HG03442 (cell line): ENCODE measurements at regions not wholly inside any gene's neighbourhood (a gene's known extent, or its start where the extent isn't known, plus 50 kb on each side); places are given as distances from the start of the nearest gene placed in this dataset.

Experiments used
- ATAC-seq: cut with Tn5 transposase; IDR thresholded peaks from one replicate; pipeline ENCODE4 v1.9.1; 2021; ENCODE audit warnings: mild to moderate bottlenecking, moderate library complexity; ENCODE audit not compliant: unreplicated experiment

- ATAC-seq = no peak
Measured at GRCh38 chr3:107258300-107258699, 118.9 kb upstream of the CCDC54 start.

- ATAC-seq = no peak
Measured at GRCh38 chr3:107260207-107260606, 117.0 kb upstream of the CCDC54 start.

GRCh38 chr3:107263269-107264021 lies 113.8 kb upstream of the CCDC54 start:
- ATAC-seq = no peak

GRCh38 chr3:107264888-107265287 lies 112.4 kb upstream of the CCDC54 start:
- ATAC-seq = no peak

- no peak for ATAC-seq
Measured at GRCh38 chr3:107265526-107265925, 111.7 kb upstream of the CCDC54 start.

- no peak for ATAC-seq
Measured at GRCh38 chr3:107268469-107268868, 108.8 kb upstream of the CCDC54 start.

- ATAC-seq = no peak
Measured at GRCh38 chr3:107269136-107269535, 108.1 kb upstream of the CCDC54 start.

- peak; percentile 73 for ATAC-seq
Measured at GRCh38 chr3:107271787-107272387, 105.4 kb upstream of the CCDC54 start.

GRCh38 chr3:107272471-107272870 lies 104.8 kb upstream of the CCDC54 start:
- no peak for ATAC-seq

- ATAC-seq = no peak
Measured at GRCh38 chr3:107272885-107273284, 104.4 kb upstream of the CCDC54 start.

- ATAC-seq = no peak
Measured at GRCh38 chr3:107273771-107274170, 103.5 kb upstream of the CCDC54 start.

GRCh38 chr3:107275511-107275910 lies 101.7 kb upstream of the CCDC54 start:
- no peak for ATAC-seq

- no peak for ATAC-seq
Measured at GRCh38 chr3:107283948-107284347, 93.3 kb upstream of the CCDC54 start.

GRCh38 chr3:107284612-107285011 lies 92.6 kb upstream of the CCDC54 start:
- no peak for ATAC-seq

- no peak for ATAC-seq
Measured at GRCh38 chr3:107285197-107285596, 92.0 kb upstream of the CCDC54 start.

GRCh38 chr3:107289354-107289753 lies 87.9 kb upstream of the CCDC54 start:
- ATAC-seq = no peak

GRCh38 chr3:107294117-107294516 lies 83.1 kb upstream of the CCDC54 start:
- no peak for ATAC-seq

- ATAC-seq = no peak
Measured at GRCh38 chr3:107297597-107297996, 79.6 kb upstream of the CCDC54 start.

- no peak for ATAC-seq
Measured at GRCh38 chr3:107307205-107307604, 70.0 kb upstream of the CCDC54 start.

- ATAC-seq = no peak
Measured at GRCh38 chr3:107308716-107309115, 68.5 kb upstream of the CCDC54 start.

GRCh38 chr3:107309312-107309711 lies 67.9 kb upstream of the CCDC54 start:
- ATAC-seq = no peak

GRCh38 chr3:107313711-107314110 lies 63.5 kb upstream of the CCDC54 start:
- ATAC-seq = no peak

GRCh38 chr3:107315141-107315540 lies 62.1 kb upstream of the CCDC54 start:
- no peak for ATAC-seq
